KMS-11 (cell line): ENCODE measurements at regions not wholly inside any gene's neighbourhood (a gene's known extent, or its start where the extent isn't known, plus 50 kb on each side); places are given as distances from the start of the nearest gene placed in this dataset.

Experiments used
- H2AFZ ChIP-seq: fragments of 200-600 bp; sonication (generic); 2 replicates; pipeline ENCODE4 v1.6.1; 2016; ENCODE audit warnings: antibody characterized with exemption, mixed run types, low read depth
- H3K27ac ChIP-seq: fragments of 200-600 bp; sonication (generic); 2 replicates; pipeline ENCODE4 v1.6.1; 2016; ENCODE audit warnings: mild to moderate bottlenecking, mixed run types
- H3K27me3 ChIP-seq: fragments of 200-600 bp; sonication (generic); 2 replicates; pipeline ENCODE4 v1.6.1; 2017; ENCODE audit warnings: mild to moderate bottlenecking, low read depth, mixed run types, moderate library complexity; ENCODE audit not compliant: insufficient read depth
- H3K36me3 ChIP-seq: fragments of 200-600 bp; sonication (generic); 2 replicates; pipeline ENCODE4 v1.6.1; 2017; ENCODE audit warnings: mild to moderate bottlenecking, mixed run types; ENCODE audit not compliant: insufficient read depth
- H3K4me1 ChIP-seq: fragments of 200-600 bp; sonication (generic); 2 replicates; pipeline ENCODE4 v1.6.1; 2016; ENCODE audit warnings: mild to moderate bottlenecking, low read depth, mixed run types; ENCODE audit not compliant: poor library complexity, severe bottlenecking
- H3K4me2 ChIP-seq: fragments of 200-600 bp; sonication (generic); 2 replicates; pipeline ENCODE4 v1.7.0; 2016; ENCODE audit warnings: mild to moderate bottlenecking, mixed run types
- H3K4me3 ChIP-seq: fragments of 200-600 bp; sonication (generic); IDR thresholded peaks from 2 replicates; pipeline ENCODE4 v1.6.1; 2017; ENCODE audit warnings: low read depth, low read length, mixed read lengths; ENCODE audit not compliant: insufficient read depth
- H3K79me2 ChIP-seq: fragments of 200-600 bp; sonication (generic); 2 replicates; pipeline ENCODE4 v1.6.1; 2016; ENCODE audit warnings: low read depth, mixed run types; ENCODE audit not compliant: insufficient read depth
- H3K9ac ChIP-seq: fragments of 200-600 bp; sonication (generic); 2 replicates; pipeline ENCODE4 v1.6.1; 2016; ENCODE audit warnings: mild to moderate bottlenecking, mixed run types
- H4K20me1 ChIP-seq: fragments of 200-600 bp; sonication (generic); 2 replicates; pipeline ENCODE4 v1.6.1; 2016; ENCODE audit warnings: mild to moderate bottlenecking, mixed run types; ENCODE audit not compliant: insufficient read depth
- CTCF ChIP-seq: fragments of 200-600 bp; sonication (generic); conservative IDR thresholded peaks from 2 replicates; pipeline ENCODE4 v1.6.1; 2017; ENCODE audit warnings: low read depth, mild to moderate bottlenecking, antibody characterized with exemption, low read length, moderate library complexity, mixed read lengths

- no peak overlapping the region for H3K4me2 ChIP-seq
- no peaks in the 10 kb centered on the region for H3K36me3 ChIP-seq
- H2AFZ ChIP-seq = no peak overlapping the region
- H3K9ac ChIP-seq = no peak overlapping the region
- H3K27ac ChIP-seq = no peak overlapping the region
- H3K27me3 ChIP-seq = peaks cover 33% of the 10 kb centered on the region; the same call in 1 of the 2 replicates
- H3K4me3 ChIP-seq = no peak overlapping the region
- no peaks in the 10 kb centered on the region for H4K20me1 ChIP-seq
- no peaks in the 10 kb centered on the region for H3K4me1 ChIP-seq
- H3K79me2 ChIP-seq = no peaks in the 10 kb centered on the region
- no peak for TF ChIP-seq CTCF
Measured at GRCh38 chr20:58141971-58142842, 86.2 kb downstream of the ANKRD60 start.

- Histone ChIP-seq H2AFZ (no peak overlapping the region), H3K4me2 (no peak overlapping the region), H3K4me1 (no peaks in the 10 kb centered on the region)
Measured at GRCh38 chr20:58141496-58141895, 87.0 kb downstream of the ANKRD60 start.

GRCh38 chr20:58140787-58141425, 87.5 kb downstream of the ANKRD60 start:
- Histone ChIP-seq H3K36me3 (no peaks in the 10 kb centered on the region), H4K20me1 (no peaks in the 10 kb centered on the region), H3K27me3 (peaks cover 40% of the 10 kb centered on the region; the same call in 1 of the 2 replicates), H3K27ac (no peak overlapping the region), H3K4me2 (no peak overlapping the region), H2AFZ (no peak overlapping the region), H3K4me1 (no peaks in the 10 kb centered on the region), H3K9ac (no peak overlapping the region), H3K4me3 (no peak overlapping the region), H3K79me2 (no peaks in the 10 kb centered on the region)
- TF ChIP-seq CTCF = no peak

More at GRCh38 chr20:58141496-58141895, 87.0 kb downstream of the ANKRD60 start:
- H4K20me1 ChIP-seq = no peaks in the 10 kb centered on the region
- H3K27ac ChIP-seq = no peak overlapping the region
- H3K9ac ChIP-seq = no peak overlapping the region
- H3K27me3 ChIP-seq = peaks cover 39% of the 10 kb centered on the region; the same call in 1 of the 2 replicates
- no peaks in the 10 kb centered on the region for H3K36me3 ChIP-seq
- H3K4me3 ChIP-seq = no peak overlapping the region
- no peaks in the 10 kb centered on the region for H3K79me2 ChIP-seq
- no peak for TF ChIP-seq CTCF

GRCh38 chr20:58139849-58140786, 88.3 kb downstream of the ANKRD60 start:
- no peak overlapping the region for H3K27ac ChIP-seq
- H2AFZ ChIP-seq = no peak overlapping the region
- H4K20me1 ChIP-seq = no peaks in the 10 kb centered on the region
- H3K4me2 ChIP-seq = no peak overlapping the region
- H3K36me3 ChIP-seq = no peaks in the 10 kb centered on the region
- TF ChIP-seq CTCF = no peak
- no peak overlapping the region for H3K9ac ChIP-seq
- H3K27me3 ChIP-seq = peaks cover 39% of the 10 kb centered on the region; the same call in 1 of the 2 replicates
- H3K4me1 ChIP-seq = no peaks in the 10 kb centered on the region
- H3K4me3 ChIP-seq = no peak overlapping the region
- no peaks in the 10 kb centered on the region for H3K79me2 ChIP-seq
